DMS114 treated with DMSO at 0.1 percent for 48 hours (cell line): ENCODE measurements at regions not wholly inside any gene's neighbourhood (a gene's known extent, or its start where the extent isn't known, plus 50 kb on each side); places are given as distances from the start of the nearest gene placed in this dataset.
"Not testable (repeated sequence)": the region's sequence is repeated elsewhere in the genome, so short reads cannot be mapped to it uniquely, and the experiment has no call there.

Experiments used
- DNase-seq: peaks from one replicate; lab custom pipeline; 2025; ENCODE audit not compliant: unreplicated experiment; lab: John Stamatoyannopoulos, UW

DNA sequence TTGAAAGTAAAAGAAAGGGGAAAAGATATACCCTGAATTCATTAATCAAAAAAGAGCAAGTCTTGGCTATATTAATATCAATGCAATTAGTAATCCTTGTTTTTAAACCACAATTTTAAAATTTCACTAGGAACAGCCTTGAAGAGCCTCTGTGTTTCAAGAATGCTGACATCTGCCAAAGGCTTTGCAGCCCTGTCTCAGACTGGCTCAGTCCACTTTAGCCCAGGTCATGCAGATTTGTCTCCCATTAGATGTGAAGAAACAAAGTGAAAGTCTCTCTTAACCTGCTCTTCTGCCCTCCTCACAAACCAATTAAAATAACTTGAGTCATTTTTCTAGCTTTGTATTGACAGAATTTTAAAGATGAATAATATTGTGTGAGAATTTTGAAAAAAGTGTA is 102.7 kb upstream of the CARMIL1 start:
- DNase-seq, result no peak

DNA sequence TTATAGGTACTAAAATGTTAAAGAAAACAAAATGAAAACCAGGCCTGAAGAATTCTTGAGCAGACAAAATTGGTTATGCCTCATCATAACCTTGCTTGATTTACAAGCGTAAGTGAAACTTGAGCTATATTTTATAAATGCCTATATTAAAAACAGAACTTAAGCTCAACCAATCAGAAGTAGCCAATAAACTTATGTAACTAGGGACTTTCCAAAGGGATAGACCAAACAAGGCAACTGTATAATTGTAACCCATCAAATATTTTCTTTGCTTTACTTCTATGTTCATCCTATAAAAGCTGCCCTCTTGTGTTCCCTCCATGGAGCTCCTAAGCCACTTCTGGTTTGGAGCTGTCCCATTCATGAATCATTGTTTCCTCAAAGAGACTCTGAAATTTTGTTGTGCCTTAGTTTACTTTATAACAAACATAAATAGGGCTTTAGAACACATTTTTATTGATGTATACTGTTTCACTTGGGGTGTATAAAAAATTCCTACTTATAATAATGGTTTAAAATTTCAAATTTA is 101.6 kb upstream of the CARMIL1 start:
- DNase-seq, result no peak

DNA sequence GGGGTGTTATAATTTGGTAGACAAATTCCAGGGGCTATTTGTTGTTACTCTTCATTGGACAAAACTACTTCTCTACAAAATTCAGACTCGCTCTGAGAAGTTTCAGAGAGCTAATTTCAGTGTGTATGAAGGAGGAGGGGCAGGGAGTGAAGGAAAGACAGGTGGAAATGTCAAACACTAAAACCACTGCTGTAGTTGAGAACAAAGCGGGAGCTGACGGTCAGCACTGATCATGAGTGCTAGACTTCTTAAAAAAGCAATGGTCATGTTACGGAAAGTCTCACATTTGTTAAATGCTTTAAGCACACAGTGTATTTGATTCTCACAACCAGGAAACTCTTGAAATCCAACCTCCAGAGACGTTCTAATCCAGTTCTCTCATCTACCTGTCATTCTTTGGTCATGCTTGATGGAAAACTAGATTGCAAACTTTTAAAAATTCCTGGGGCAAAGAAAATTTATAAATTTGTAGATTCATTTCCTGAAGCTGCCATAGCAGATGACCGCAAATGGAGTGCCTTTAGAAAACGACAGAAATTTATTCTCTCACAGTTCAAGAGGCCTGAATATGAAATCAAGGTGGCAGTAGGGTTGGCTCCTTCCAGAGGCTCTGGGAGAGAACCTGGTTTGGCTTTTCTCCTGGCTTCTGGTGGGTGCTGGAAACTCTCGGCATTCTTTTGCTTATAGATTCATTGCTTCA is 100.7 kb upstream of the CARMIL1 start:
- no peak for DNase-seq

GRCh38 chr6:25179051-25179778 is 100.0 kb upstream of the CARMIL1 start:
- no peak for DNase-seq

DNA sequence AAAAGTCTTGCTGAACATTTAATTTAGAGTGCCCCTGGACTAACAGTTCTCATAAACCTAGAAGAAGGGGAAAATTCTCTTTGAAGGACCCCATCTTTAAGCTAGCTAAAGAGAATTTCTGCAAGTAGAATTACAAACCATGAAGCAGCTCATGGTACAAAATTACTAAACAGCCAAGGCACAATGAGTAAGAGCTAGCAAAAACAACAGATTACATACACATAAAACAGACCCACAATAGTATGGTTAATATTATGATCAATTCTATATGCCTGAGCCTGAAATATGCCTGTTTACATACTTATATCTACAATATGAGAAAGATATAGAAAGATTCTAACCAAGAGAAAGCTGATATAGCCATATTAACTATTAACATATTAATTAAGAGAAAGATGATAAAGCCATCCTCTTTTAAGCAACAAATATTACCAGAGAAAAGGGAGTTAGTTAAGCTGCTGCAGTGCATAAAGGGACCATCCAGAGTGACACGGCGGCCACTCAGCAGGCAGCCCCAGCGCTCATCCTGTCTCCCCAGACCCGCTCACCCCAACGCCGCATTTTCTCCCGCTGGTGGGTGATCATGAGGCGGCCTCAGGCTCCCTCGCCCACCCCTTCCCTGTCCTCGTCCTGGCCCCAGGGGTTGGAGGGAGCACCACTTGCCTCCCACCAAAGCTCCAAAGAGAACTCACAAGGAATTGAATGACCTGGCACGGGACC is 98.4 kb upstream of the CARMIL1 start:
- no peak for DNase-seq

- no peak for DNase-seq
Measured at GRCh38 chr6:25181350-25181724, 97.8 kb upstream of the CARMIL1 start.

DNA sequence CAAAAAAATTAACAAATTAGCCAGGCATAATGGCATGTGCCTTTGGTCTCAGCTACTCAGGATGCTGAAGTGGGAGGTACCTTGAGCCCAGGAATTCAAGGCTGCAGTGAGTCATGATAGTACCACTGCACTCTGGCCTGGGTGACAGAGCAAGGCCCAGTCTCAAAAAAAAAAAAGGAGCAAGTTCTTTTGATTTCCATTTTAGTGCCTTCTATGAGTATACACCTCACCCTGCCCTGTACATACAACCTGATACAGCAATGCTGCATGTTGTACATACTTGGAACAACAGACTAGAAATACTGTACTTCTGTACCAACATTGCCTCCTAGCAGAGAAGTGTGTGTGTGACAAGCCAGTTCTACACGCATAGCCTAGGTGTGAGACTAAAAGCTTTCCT is 97.3 kb upstream of the CARMIL1 start:
- no peak for DNase-seq

DNA sequence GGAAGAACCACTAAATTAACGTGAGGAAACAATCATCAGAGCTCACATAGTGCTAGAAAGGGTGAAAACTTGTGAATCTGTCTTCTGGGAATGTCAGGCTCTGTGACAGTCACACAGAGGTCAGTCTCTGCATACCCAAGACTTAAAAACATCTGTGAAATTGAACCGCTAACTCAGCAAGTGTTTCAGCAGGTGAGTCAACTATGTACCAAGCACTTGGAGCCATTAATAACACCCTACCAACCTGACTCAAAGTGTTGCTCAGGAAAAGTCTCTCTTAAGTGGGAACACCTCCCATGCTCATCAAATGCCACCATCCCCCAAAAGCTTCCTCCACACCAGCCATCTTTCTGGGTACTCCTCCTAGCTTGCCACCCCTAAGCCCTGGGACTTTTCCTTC is 92.3 kb upstream of the CARMIL1 start:
- no peak for DNase-seq

DNA sequence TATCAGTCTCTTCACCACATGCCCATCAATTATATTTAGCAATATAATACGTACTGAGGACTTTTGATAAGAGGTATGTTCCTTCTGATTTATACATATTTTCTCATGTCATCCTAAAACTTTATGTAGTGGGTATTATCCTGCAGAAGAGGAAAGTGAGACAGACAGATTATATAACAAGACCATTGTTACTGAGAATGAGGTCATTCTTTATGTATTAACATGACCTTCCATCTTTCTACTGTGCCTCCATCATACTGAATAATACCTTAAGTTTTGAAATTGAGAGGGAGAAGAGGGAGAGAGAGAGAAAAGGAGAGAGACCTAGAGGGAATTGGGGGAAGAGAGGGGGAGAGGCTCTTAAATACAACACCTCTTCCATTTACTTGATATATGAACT is 90.9 kb upstream of the CARMIL1 start:
- DNase-seq, result no peak

DNA sequence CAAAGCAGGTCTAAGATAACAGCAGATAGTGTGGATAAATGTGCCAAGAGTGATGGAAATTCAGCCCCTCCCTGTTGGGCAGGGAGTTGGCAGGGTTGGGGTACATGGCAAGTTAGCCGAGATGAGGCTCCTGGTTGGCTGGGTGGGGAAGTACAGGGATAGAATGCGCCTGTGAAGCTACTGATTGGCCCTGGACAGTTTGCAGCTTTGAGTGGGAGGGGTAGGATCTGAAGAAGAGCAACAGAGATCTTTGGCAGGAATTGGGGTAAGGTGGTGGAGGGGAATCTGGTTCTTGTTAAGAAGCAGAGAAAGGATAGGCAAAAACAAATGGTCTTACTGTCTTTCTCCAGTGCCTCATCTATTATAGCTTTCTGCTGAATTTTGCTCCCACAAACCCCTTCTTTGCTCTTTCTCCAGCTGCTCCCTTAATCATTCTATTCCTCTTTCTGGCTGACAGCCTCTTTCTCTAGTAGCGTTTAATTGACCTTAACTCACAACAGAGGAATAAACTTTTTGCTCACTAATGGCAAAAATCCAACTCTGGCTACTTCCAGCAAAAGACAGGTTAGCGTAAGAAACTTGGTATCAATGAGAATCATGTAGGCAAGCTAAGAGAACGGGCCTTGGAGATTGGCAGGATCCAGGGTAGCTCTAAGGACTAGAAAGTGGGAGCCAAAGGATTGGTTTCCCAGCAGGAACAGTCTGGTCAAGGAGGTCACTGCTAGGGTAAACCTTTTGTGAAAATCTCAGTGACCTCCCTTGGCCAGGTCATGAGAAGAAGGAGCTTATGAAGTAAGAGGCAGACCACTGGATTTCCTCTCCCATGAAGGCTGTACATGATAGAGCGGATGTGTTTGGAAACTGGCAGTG is 86.3 kb upstream of the CARMIL1 start:
- no peak for DNase-seq

DNA sequence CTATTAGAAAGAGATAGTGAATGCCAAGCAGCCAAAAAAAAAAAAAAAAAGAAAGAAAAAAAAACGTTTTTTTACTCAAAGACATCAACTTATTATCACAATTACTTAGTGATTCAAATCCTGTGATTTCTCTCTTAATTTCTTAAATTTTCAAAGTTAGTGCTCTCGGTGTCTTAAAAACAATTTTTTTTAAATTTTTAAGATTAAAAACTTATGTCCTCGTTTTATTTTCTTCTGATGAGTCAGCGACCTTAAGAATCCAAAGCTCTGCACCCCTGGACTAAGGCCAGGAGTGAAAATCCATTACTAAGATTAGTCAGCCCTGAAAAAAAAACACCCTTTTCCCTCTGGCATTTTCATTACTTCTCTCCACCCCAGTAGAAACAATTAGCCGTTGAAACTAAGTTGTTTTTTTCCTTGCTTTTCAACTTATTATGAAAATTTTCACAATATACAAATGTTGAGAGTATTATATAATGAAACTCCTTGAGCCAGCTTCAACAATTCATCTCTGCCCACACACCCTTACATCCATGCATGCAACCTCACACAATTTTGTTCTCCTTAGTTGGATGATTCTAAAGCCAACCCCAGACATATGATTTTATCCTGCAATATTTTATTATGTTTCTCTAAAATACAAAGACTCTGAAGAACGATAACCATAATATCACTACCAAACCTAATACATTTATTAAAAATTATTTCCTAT is 85.6 kb upstream of the CARMIL1 start:
- DNase-seq, result no peak

GRCh38 chr6:25194172-25194678 is 84.9 kb upstream of the CARMIL1 start:
- DNase-seq, result no peak

DNA sequence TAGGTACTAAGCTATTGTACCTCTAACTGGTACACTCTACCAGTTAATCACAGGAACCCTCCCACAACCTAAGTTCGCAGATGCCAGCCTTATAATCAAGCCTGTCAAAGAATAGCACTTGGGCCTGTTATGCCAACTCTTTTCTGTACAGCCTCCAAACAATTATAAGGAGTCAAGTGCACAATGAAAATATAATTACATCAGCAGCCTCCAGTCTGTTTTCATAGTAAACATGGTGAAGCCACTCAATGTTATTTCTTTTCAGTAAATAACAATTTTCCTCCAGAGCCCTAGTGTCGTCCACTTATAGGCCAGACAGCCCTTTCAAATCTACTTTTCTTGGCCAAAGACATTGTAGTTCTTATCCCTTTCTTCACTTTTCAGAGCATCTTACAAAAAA is 82.7 kb upstream of the CARMIL1 start:
- no peak for DNase-seq

- no peak for DNase-seq
Measured at GRCh38 chr6:25197111-25197510, 82.1 kb upstream of the CARMIL1 start.

- no peak for DNase-seq
Measured at GRCh38 chr6:25199544-25199943, 79.6 kb upstream of the CARMIL1 start.

DNA sequence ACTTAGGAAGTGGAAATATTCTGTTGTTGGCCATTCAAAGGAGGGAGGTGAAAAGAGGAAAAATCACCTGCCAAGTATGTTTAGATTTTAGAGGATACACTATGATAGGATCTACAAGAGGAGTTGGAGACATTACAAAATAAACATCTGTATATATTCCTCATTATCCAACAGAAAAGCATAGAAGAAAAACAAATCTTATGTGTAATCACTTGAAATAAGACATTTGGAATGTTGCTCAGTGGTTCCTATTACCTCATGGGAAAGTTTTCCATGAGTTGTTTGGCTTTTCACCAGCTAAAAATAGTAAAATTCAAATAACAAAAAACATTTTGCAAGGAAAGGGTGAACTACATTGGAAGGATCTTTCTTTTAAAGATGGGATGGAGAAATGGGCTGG is 76.7 kb upstream of the CARMIL1 start:
- no peak for DNase-seq

DNA sequence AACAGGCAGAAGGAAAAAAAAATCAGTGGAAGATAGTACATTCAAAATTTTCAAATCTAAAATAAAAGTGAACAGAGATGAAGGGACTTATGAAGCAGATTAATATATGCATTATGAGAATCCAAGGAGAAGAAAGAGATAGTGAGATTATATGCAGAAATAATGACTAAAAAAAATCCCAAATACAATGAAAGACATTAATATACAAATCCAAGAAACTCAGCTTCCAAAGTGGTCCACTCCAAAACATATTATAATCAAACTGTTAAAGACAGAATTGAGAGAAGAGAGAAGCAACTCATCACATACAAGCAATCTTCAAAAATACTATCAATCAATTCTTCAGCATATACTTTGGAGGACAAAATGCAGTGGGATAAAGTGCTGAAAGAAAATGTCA is 73.5 kb upstream of the CARMIL1 start:
- DNase-seq, result no peak

- DNase-seq, result not testable (repeated sequence)
Measured at GRCh38 chr6:25207453-25208155, 71.6 kb upstream of the CARMIL1 start.

- no peak for DNase-seq
Measured at GRCh38 chr6:25215881-25216280, 63.3 kb upstream of the CARMIL1 start.

DNA sequence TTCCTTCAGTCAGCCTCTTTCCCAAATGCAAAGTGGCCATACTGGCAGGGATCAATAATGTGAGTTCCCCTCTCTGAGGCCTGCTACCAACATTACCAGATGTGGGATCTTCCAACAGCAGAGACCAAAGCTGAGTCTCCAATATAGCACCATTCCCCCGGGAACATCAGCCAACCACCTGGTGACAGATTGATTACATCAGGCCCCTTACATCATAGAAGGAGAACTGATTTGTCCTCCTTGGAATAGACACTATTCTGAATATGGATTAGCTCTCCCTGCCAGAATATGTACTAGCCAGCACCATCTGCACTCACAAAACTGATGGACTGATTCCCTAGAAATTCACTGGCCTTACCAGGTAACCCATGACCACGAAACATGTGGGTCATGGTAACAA is 61.9 kb upstream of the CARMIL1 start:
- no peak for DNase-seq
